Right lobe of liver (tissue), 4 donors: ENCODE measurements at regions not wholly inside any gene's neighbourhood (a gene's known extent, or its start where the extent isn't known, plus 50 kb on each side); places are given as distances from the start of the nearest gene placed in this dataset.
"Not testable (repeated sequence)": the region's sequence is repeated elsewhere in the genome, so short reads cannot be mapped to it uniquely, and the experiment has no call there.

Source experiments
- POLR2A ChIP-seq: fragments of 450-650 bp; IDR thresholded peaks from one replicate; pipeline ENCODE4 v1.6.1; 2017; ENCODE audit warnings: antibody characterized with exemption, mild to moderate bottlenecking
- TF ChIP-seq, protein P1 (sequence below), 4 donors: fragments of 200-600 bp in 3 of 4; fragments of 450-650 bp in 1 of 4; IDR thresholded peaks; one replicate each; pipeline versions ENCODE4 v1.5.1 to v1.8.0; 2016 to 2022; ENCODE audit warnings: antibody characterized with exemption in 4 of 4, mild to moderate bottlenecking in 2 of 4
- donor health status: DM: no; HTN: no; CAD: no.
- donor health status: DM: no; HTN: no; CAD: no.
- donor health status: DM: no; HTN: yes; CAD: no.

- TF ChIP-seq, protein P1, sequence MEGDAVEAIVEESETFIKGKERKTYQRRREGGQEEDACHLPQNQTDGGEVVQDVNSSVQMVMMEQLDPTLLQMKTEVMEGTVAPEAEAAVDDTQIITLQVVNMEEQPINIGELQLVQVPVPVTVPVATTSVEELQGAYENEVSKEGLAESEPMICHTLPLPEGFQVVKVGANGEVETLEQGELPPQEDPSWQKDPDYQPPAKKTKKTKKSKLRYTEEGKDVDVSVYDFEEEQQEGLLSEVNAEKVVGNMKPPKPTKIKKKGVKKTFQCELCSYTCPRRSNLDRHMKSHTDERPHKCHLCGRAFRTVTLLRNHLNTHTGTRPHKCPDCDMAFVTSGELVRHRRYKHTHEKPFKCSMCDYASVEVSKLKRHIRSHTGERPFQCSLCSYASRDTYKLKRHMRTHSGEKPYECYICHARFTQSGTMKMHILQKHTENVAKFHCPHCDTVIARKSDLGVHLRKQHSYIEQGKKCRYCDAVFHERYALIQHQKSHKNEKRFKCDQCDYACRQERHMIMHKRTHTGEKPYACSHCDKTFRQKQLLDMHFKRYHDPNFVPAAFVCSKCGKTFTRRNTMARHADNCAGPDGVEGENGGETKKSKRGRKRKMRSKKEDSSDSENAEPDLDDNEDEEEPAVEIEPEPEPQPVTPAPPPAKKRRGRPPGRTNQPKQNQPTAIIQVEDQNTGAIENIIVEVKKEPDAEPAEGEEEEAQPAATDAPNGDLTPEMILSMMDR (IDR thresholded peaks at IDR 0.05) = not testable (repeated sequence)
- TF ChIP-seq POLR2A = not testable (repeated sequence)
These were observed 162.3 kb downstream of the CCER1 start for GRCh38 chr12:90792718-90793117.
